Calu3 (cell line): ENCODE measurements at regions not wholly inside any gene's neighbourhood (a gene's known extent, or its start where the extent isn't known, plus 50 kb on each side); places are given as distances from the start of the nearest gene placed in this dataset.

Source experiments
- BruUV-seq: library from RNA; stranded (reverse); fragments of 400-500 nt; replicated peaks from 2 replicates; lab custom pipeline; 2021; lab: Mats Ljungman, UMichigan
- CTCF ChIA-PET: fragments of 300-600 bp; sonication (Branson Sonifier 250); formaldehyde crosslinking; loops from one replicate; lab custom pipeline; 2022; ENCODE audit warnings: antibody characterized with exemption; lab: Charles Lee
- DNase-seq: peaks from one replicate; pipeline ENCODE4 v3.0.0; 2022
- H3K27ac Mint-ChIP-seq: one replicate; pipeline ENCODE4 v1.8.0; 2022; ENCODE audit warnings: mixed read lengths; ENCODE audit not compliant: unreplicated experiment
- H3K27me3 Mint-ChIP-seq: one replicate; pipeline ENCODE4 v1.8.0; 2022; ENCODE audit warnings: mixed read lengths; ENCODE audit not compliant: unreplicated experiment
- H3K36me3 Mint-ChIP-seq: one replicate; pipeline ENCODE4 v1.8.0; 2022; ENCODE audit warnings: mild to moderate bottlenecking, moderate library complexity, mixed read lengths; ENCODE audit not compliant: insufficient read depth, unreplicated experiment
- H3K4me1 Mint-ChIP-seq: one replicate; pipeline ENCODE4 v1.8.0; 2022; ENCODE audit warnings: mild to moderate bottlenecking, low read depth, mixed read lengths; ENCODE audit not compliant: unreplicated experiment
- H3K4me3 Mint-ChIP-seq: one replicate; pipeline ENCODE4 v1.8.0; 2022; ENCODE audit warnings: mild to moderate bottlenecking, low read depth, moderate library complexity, mixed read lengths; ENCODE audit not compliant: unreplicated experiment
- H3K9me3 Mint-ChIP-seq: one replicate; pipeline ENCODE4 v1.8.0; 2022; ENCODE audit warnings: low read depth, mixed read lengths; ENCODE audit not compliant: unreplicated experiment
- CTCF ChIP-seq: fragments of 200-600 bp; IDR thresholded peaks from one replicate; pipeline ENCODE4 v1.8.0; 2022; ENCODE audit warnings: antibody characterized with exemption; ENCODE audit not compliant: unreplicated experiment
- intact Hi-C: fragments of 100-400 bp; cut with micrococcal nuclease; formaldehyde crosslinking; loops from one replicate; pipeline ENCODE4 v1.10.0; 2022; ENCODE audit not compliant: unreplicated experiment

- no peak for DNase-seq
Measured at GRCh38 chr4:117777721-117778120, 256.6 kb upstream of the NDST3 start.

GRCh38 chr4:117783716-117784115 lies 250.6 kb upstream of the NDST3 start:
- CTCF ChIA-PET, result no interaction called here
- no TSS peak for BruUV-seq
- no peak for DNase-seq
- Mint-ChIP-seq H3K4me1 (no peaks in the 10 kb centered on the region), H3K4me3 (no peak overlapping the region), H3K27ac (no peak overlapping the region), H3K9me3 (no peaks in the 10 kb centered on the region), H3K36me3 (no peaks in the 10 kb centered on the region), H3K27me3 (no peaks in the 10 kb centered on the region)
- TF ChIP-seq CTCF, result no peak
- intact Hi-C loops, result no loop called here

More at GRCh38 chr4:117777721-117778120, 256.6 kb upstream of the NDST3 start:
- TF ChIP-seq CTCF, result no peak
- intact Hi-C loops, result loop anchor here (10.0 kb wide), 1 partner anchor 257 kb away; the partner anchor contains the start of gene NDST3
- Mint-ChIP-seq H3K4me1 (no peaks in the 10 kb centered on the region), H3K36me3 (no peaks in the 10 kb centered on the region), H3K9me3 (no peaks in the 10 kb centered on the region), H3K4me3 (no peak overlapping the region), H3K27me3 (no peaks in the 10 kb centered on the region), H3K27ac (no peak overlapping the region)
- CTCF ChIA-PET, result no interaction called here
- BruUV-seq, result no TSS peak

GRCh38 chr4:117784266-117784665 lies 250.0 kb upstream of the NDST3 start:
- DNase-seq, result no peak
- no TSS peak for BruUV-seq
- no peak for TF ChIP-seq CTCF
- intact Hi-C loops, result no loop called here
- Mint-ChIP-seq H3K4me3 (no peak overlapping the region), H3K4me1 (no peaks in the 10 kb centered on the region), H3K27ac (no peak overlapping the region), H3K9me3 (no peaks in the 10 kb centered on the region), H3K27me3 (no peaks in the 10 kb centered on the region), H3K36me3 (no peaks in the 10 kb centered on the region)
- CTCF ChIA-PET, result no interaction called here

- H3K36me3 Mint-ChIP-seq, result no peaks in the 10 kb centered on the region
- no peaks in the 10 kb centered on the region for H3K27me3 Mint-ChIP-seq
- no TSS peak for BruUV-seq
- H3K27ac Mint-ChIP-seq, result no peak overlapping the region
- no peak for TF ChIP-seq CTCF
- no peaks in the 10 kb centered on the region for H3K4me1 Mint-ChIP-seq
- no peaks in the 10 kb centered on the region for H3K9me3 Mint-ChIP-seq
- intact Hi-C loops, result no loop called here
- DNase-seq, result no peak
- CTCF ChIA-PET, result no interaction called here
- H3K4me3 Mint-ChIP-seq, result no peak overlapping the region
Measured at GRCh38 chr4:117786566-117786965, 247.7 kb upstream of the NDST3 start.
